Esophagus squamous epithelium (tissue), 4 donors: ENCODE measurements at regions not wholly inside any gene's neighbourhood (a gene's known extent, or its start where the extent isn't known, plus 50 kb on each side); places are given as distances from the start of the nearest gene placed in this dataset.

Experiments used
- CTCF ChIP-seq, 6 experiments: fragments of 450-650 bp in 4 of 6; fragments of 200-600 bp in 2 of 6; sonication (generic) in 2 of 6; IDR thresholded peaks; one replicate each; pipeline ENCODE4 v1.5.1; 2016 to 2019; ENCODE audit warnings: antibody characterized with exemption in 6 of 6, mild to moderate bottlenecking in 4 of 6, moderate library complexity in 4 of 6
- POLR2A ChIP-seq, 4 donors: fragments of 450-650 bp; IDR thresholded peaks; one replicate each; pipeline ENCODE4 v1.6.1; 2017; ENCODE audit warnings: antibody characterized with exemption in 4 of 4, mild to moderate bottlenecking in 4 of 4, moderate library complexity in 3 of 4

- TF ChIP-seq CTCF (IDR thresholded peaks at IDR 0.05) (no peak), POLR2A (IDR thresholded peaks at IDR 0.05) (no peak)
These were observed 692.7 kb downstream of the UQCRFS1 start for GRCh38 chr19:28519952-28520861.
